SKM-1 treated with dmso at 0.1 percent for 144 hours (cell line): ENCODE measurements at regions not wholly inside any gene's neighbourhood (a gene's known extent, or its start where the extent isn't known, plus 50 kb on each side); places are given as distances from the start of the nearest gene placed in this dataset.
"Not testable (repeated sequence)": the region's sequence is repeated elsewhere in the genome, so short reads cannot be mapped to it uniquely, and the experiment has no call there.

Experiments used
- DNase-seq: peaks from one replicate; lab custom pipeline; 2025; ENCODE audit not compliant: unreplicated experiment; lab: John Stamatoyannopoulos, UW

- DNase-seq, result no peak
These were observed 398.7 kb downstream of the TMEM121 start for GRCh38 chr14:105924951-105925591.

- no peak for DNase-seq
These were observed 399.4 kb downstream of the TMEM121 start for GRCh38 chr14:105925615-105926372.

GRCh38 chr14:105926373-105927095, 400.2 kb downstream of the TMEM121 start:
- no peak for DNase-seq

GRCh38 chr14:105927096-105928060, 401.0 kb downstream of the TMEM121 start:
- DNase-seq, result no peak

- DNase-seq, result not testable (repeated sequence)
These were observed 402.1 kb downstream of the TMEM121 start for GRCh38 chr14:105928171-105929111.

GRCh38 chr14:105929327-105930081, 403.1 kb downstream of the TMEM121 start:
- DNase-seq, result no peak

- DNase-seq, result no peak
These were observed 404.2 kb downstream of the TMEM121 start for GRCh38 chr14:105930572-105930971.

- DNase-seq, result no peak
These were observed 405.6 kb downstream of the TMEM121 start for GRCh38 chr14:105931808-105932483.

- no peak for DNase-seq
These were observed 406.9 kb downstream of the TMEM121 start for GRCh38 chr14:105933238-105933637.

- no peak for DNase-seq
These were observed 409.0 kb downstream of the TMEM121 start for GRCh38 chr14:105935384-105935783.

GRCh38 chr14:105937253-105938054, 411.1 kb downstream of the TMEM121 start:
- DNase-seq, result no peak

GRCh38 chr14:105938055-105938863, 411.9 kb downstream of the TMEM121 start:
- DNase-seq, result no peak

- DNase-seq, result no peak
These were observed 412.6 kb downstream of the TMEM121 start for GRCh38 chr14:105938959-105939358.

GRCh38 chr14:105939810-105940508, 413.6 kb downstream of the TMEM121 start:
- DNase-seq, result no peak

- DNase-seq, result no peak
These were observed 414.3 kb downstream of the TMEM121 start for GRCh38 chr14:105940534-105941225.
